ENCODE measurements at regions not wholly inside any gene's neighbourhood (a gene's known extent, or its start where the extent isn't known, plus 50 kb on each side); places are given as distances from the start of the nearest gene placed in this dataset.

- TF ChIP-seq POLR2A (IDR thresholded peaks at IDR 0.05; ENCODE audit: low read length) (no peak), GATA1 (IDR thresholded peaks at IDR 0.05; ENCODE audit: low read depth, low read length) (no peak)
Measured at GRCh38 chr18:78319961-78320360, 659.7 kb upstream of the SALL3 start.

All from erythroblast (primary cell).